Kidney (tissue), 13 donors: ENCODE measurements at regions not wholly inside any gene's neighbourhood (a gene's known extent, or its start where the extent isn't known, plus 50 kb on each side); places are given as distances from the start of the nearest gene placed in this dataset.
"Not testable (repeated sequence)": the region's sequence is repeated elsewhere in the genome, so short reads cannot be mapped to it uniquely, and the experiment has no call there.

Experiments used
- DNase-seq, 5 donors: peaks; one replicate each; pipeline ENCODE4 v3.0.0-alpha.2; 2013 to 2020
- FAIRE-seq: peaks from 2 replicates; lab custom pipeline; 2012; peaks lifted over from hg19 to GRCh38; lab: Jason Lieb, UNC
- H3K27ac ChIP-seq, 2 donors: one replicate each; pipeline ENCODE4 v1.7.0; 2013; ENCODE audit warnings: low read depth in 2 of 2, low read length in 2 of 2, inconsistent platforms in 1 of 2
- H3K27me3 ChIP-seq: one replicate; pipeline ENCODE4 v1.7.1; 2013; ENCODE audit warnings: low read length, inconsistent platforms; ENCODE audit not compliant: control insufficient read depth, insufficient read depth
- H3K36me3 ChIP-seq, 3 donors: one replicate each; pipeline versions ENCODE4 v1.7.0 to v1.7.1; 2013; ENCODE audit warnings: low read length in 3 of 3, control low read depth in 1 of 3, inconsistent platforms in 1 of 3; ENCODE audit not compliant: insufficient read depth in 3 of 3, control insufficient read depth in 2 of 3
- H3K4me1 ChIP-seq, 3 donors: one replicate each; pipeline versions ENCODE4 v1.7.0 to v1.7.1; 2013; ENCODE audit warnings: low read length in 3 of 3, inconsistent platforms in 1 of 3, low read depth in 1 of 3; ENCODE audit not compliant: control insufficient read depth in 2 of 3, insufficient read depth in 2 of 3
- H3K4me3 ChIP-seq, 3 donors: one replicate each; pipeline versions ENCODE4 v1.7.0 to v1.8.1; 2013; ENCODE audit warnings: low read length in 3 of 3, control low read depth in 1 of 3, inconsistent platforms in 1 of 3
- H3K9ac ChIP-seq, 3 donors: one replicate each; pipeline versions ENCODE4 v1.7.0 to v1.7.1; 2013; ENCODE audit warnings: low read length in 3 of 3, control low read depth in 1 of 3, inconsistent platforms in 1 of 3
- H3K9me3 ChIP-seq, 3 donors: one replicate each; pipeline versions ENCODE4 v1.7.0 to v1.7.1; 2013; ENCODE audit warnings: low read length in 3 of 3, control low read depth in 1 of 3, inconsistent platforms in 1 of 3; ENCODE audit not compliant: control insufficient read depth in 2 of 3, insufficient read depth in 1 of 3
- CTCF ChIP-seq: IDR thresholded peaks from 3 replicates; pipeline ENCODE4 v1.5.1; 2012; ENCODE audit warnings: mild to moderate bottlenecking, moderate library complexity, borderline replicate concordance; ENCODE audit not compliant: insufficient read depth; ENCODE audit errors: extremely low read depth
- intact Hi-C: fragments of 100-400 bp; cut with DNase I; formaldehyde crosslinking; loops from one replicate; pipeline ENCODE4 v1.11.1; 2022
- donor health status: control.
- donor health status: control.
- donor health status: control.
- donor health status: control.
- donor health status: control.
- donor health status: DM: yes; HTN: yes; CAD: no.
- donor health status: Normal renal cell carcinoma (clear cell type).

GRCh38 chr6:13874191-13874549, 50.6 kb upstream of the RNF182 start:
- Histone ChIP-seq H3K27me3 (no peaks in the 10 kb centered on the region), H3K36me3 (no peaks in the 10 kb centered on the region), H3K27ac (peak overlapping the region; percentile 60 to 63), H3K9ac (peak overlapping the region; percentile 15 to 72 (median 19)), H3K9me3 (no peaks in the 10 kb centered on the region), H3K4me3 (peak overlapping the region; percentile 40 to 74 (median 67)), H3K4me1 (peaks cover 0 to 9% (median 0%) of the 10 kb centered on the region in 3 donors)
- FAIRE-seq, result no peak
- intact Hi-C loops, result no loop called here
- no peak for DNase-seq
- no peak for TF ChIP-seq CTCF

- intact Hi-C loops, result no loop called here
- peaks cover 0 to 9% (median 0%) of the 10 kb centered on the region in 3 donors for H3K4me1 ChIP-seq
- FAIRE-seq (no peak), DNase-seq (peak; percentile 92 to 95 (median 94))
- peak overlapping the region; percentile 15 to 72 (median 19) for H3K9ac ChIP-seq
- H3K4me3 ChIP-seq, result peak overlapping the region; percentile 40 to 74 (median 67)
- peak; percentile 49 for TF ChIP-seq CTCF
- H3K36me3 ChIP-seq, result no peaks in the 10 kb centered on the region
- H3K27me3 ChIP-seq, result no peaks in the 10 kb centered on the region
- H3K9me3 ChIP-seq, result no peaks in the 10 kb centered on the region
- peak overlapping the region; percentile 60 to 63 for H3K27ac ChIP-seq
Observed at GRCh38 chr6:13873288-13874190, 51.2 kb upstream of the RNF182 start.

GRCh38 chr6:13872681-13873080, 52.1 kb upstream of the RNF182 start:
- no peak for DNase-seq
- intact Hi-C loops, result no loop called here
- Histone ChIP-seq H3K36me3 (no peaks in the 10 kb centered on the region), H3K4me1 (peaks cover 0 to 9% (median 0%) of the 10 kb centered on the region in 3 donors), H3K4me3 (no peak overlapping the region), H3K27ac (no peak overlapping the region), H3K27me3 (no peaks in the 10 kb centered on the region), H3K9me3 (no peaks in the 10 kb centered on the region), H3K9ac (no peak overlapping the region)
- FAIRE-seq, result no peak
- no peak for TF ChIP-seq CTCF

GRCh38 chr6:13872006-13872405, 52.7 kb upstream of the RNF182 start:
- H3K9ac ChIP-seq, H3K27me3 ChIP-seq, H3K4me1 ChIP-seq, H3K27ac ChIP-seq, H3K36me3 ChIP-seq, H3K9me3 ChIP-seq, H3K4me3 ChIP-seq, FAIRE-seq, intact Hi-C loops: not testable (repeated sequence)
- DNase-seq, result peak in 1 of 5 donors; percentile 71
